ENCODE measurements at regions not wholly inside any gene's neighbourhood (a gene's known extent, or its start where the extent isn't known, plus 50 kb on each side); places are given as distances from the start of the nearest gene placed in this dataset.

- Mint-ChIP-seq H3K27ac (peak overlapping the region in 1 of 3 experiments; percentile 12), H3K36me3 (ENCODE audit: low read depth) (no peaks in the 10 kb centered on the region), H3K27me3 (ENCODE audit: low read depth) (no peaks in the 10 kb centered on the region), H3K9me3 (no peaks in the 10 kb centered on the region), H3K4me3 (no peak overlapping the region), H3K4me1 (no peaks in the 10 kb centered on the region)
- TF ChIP-seq CTCF (IDR thresholded peaks at IDR 0.05; ENCODE audit: unreplicated experiment in 3 of 3): no peak
Measured at GRCh38 chr5:52523701-52524100, 264.0 kb upstream of the ITGA1 start.

- Mint-ChIP-seq H3K9me3 (peaks cover 18% of the 10 kb centered on the region), H3K27me3 (ENCODE audit: low read depth) (no peaks in the 10 kb centered on the region), H3K36me3 (ENCODE audit: low read depth) (no peaks in the 10 kb centered on the region), H3K4me3 (no peak overlapping the region), H3K4me1 (no peaks in the 10 kb centered on the region), H3K27ac (no peak overlapping the region)
- TF ChIP-seq CTCF (IDR thresholded peaks at IDR 0.05; ENCODE audit: unreplicated experiment in 3 of 3): no peak
Measured at GRCh38 chr5:52531105-52531504, 256.6 kb upstream of the ITGA1 start.

- no peak overlapping the region for H3K4me3 Mint-ChIP-seq
- H3K4me1 Mint-ChIP-seq: no peaks in the 10 kb centered on the region
- no peak for TF ChIP-seq CTCF (IDR thresholded peaks at IDR 0.05; ENCODE audit: unreplicated experiment in 3 of 3)
- H3K9me3 Mint-ChIP-seq: peaks cover 2% of the 10 kb centered on the region
- peaks cover 5% of the 10 kb centered on the region for H3K27me3 Mint-ChIP-seq (ENCODE audit: low read depth)
- no peak overlapping the region for H3K27ac Mint-ChIP-seq
- H3K36me3 Mint-ChIP-seq (ENCODE audit: low read depth): no peaks in the 10 kb centered on the region
Measured at GRCh38 chr5:52543594-52543993, 244.1 kb upstream of the ITGA1 start.

GRCh38 chr5:52544738-52545137 lies 243.0 kb upstream of the ITGA1 start:
- H3K4me3 Mint-ChIP-seq: no peak overlapping the region
- H3K4me1 Mint-ChIP-seq: no peaks in the 10 kb centered on the region
- no peak for TF ChIP-seq CTCF (IDR thresholded peaks at IDR 0.05; ENCODE audit: unreplicated experiment in 3 of 3)
- H3K27ac Mint-ChIP-seq: no peak overlapping the region
- peaks cover 5% of the 10 kb centered on the region for H3K27me3 Mint-ChIP-seq (ENCODE audit: low read depth)
- H3K9me3 Mint-ChIP-seq: peaks cover 2% of the 10 kb centered on the region
- no peaks in the 10 kb centered on the region for H3K36me3 Mint-ChIP-seq (ENCODE audit: low read depth)

- H3K4me1 Mint-ChIP-seq: no peaks in the 10 kb centered on the region
- H3K4me3 Mint-ChIP-seq: no peak overlapping the region
- TF ChIP-seq CTCF (IDR thresholded peaks at IDR 0.05; ENCODE audit: unreplicated experiment in 3 of 3): no peak
- H3K27me3 Mint-ChIP-seq (ENCODE audit: low read depth): no peaks in the 10 kb centered on the region
- no peaks in the 10 kb centered on the region for H3K36me3 Mint-ChIP-seq (ENCODE audit: low read depth)
- H3K9me3 Mint-ChIP-seq: no peaks in the 10 kb centered on the region
- H3K27ac Mint-ChIP-seq: no peak overlapping the region
Measured at GRCh38 chr5:52554293-52554692, 233.4 kb upstream of the ITGA1 start.

GRCh38 chr5:52560366-52560765 lies 227.3 kb upstream of the ITGA1 start:
- peak; percentile 29 to 40 (median 38) for TF ChIP-seq CTCF (IDR thresholded peaks at IDR 0.05; ENCODE audit: unreplicated experiment in 3 of 3)
- Mint-ChIP-seq H3K4me1 (no peaks in the 10 kb centered on the region), H3K4me3 (no peak overlapping the region), H3K36me3 (ENCODE audit: low read depth) (no peaks in the 10 kb centered on the region), H3K9me3 (no peaks in the 10 kb centered on the region), H3K27me3 (ENCODE audit: low read depth) (no peaks in the 10 kb centered on the region), H3K27ac (no peak overlapping the region)

Data from nephron (organoid).